Activated CD8-positive, alpha-beta memory T cell treated with anti-CD3 and anti-CD28 coated beads, Interleukin-2, amount 50 U/mL, for 24 hours (primary cell): ENCODE measurements at regions not wholly inside any gene's neighbourhood (a gene's known extent, or its start where the extent isn't known, plus 50 kb on each side); places are given as distances from the start of the nearest gene placed in this dataset.
A peak's percentile ranks its signal among the peaks of the same experiment; 100 is the strongest.

Experiments
- DNase-seq: peaks from one replicate; pipeline ENCODE4 v3.0.0-alpha.2; 2020; ENCODE audit errors: extremely low read depth

GRCh38 chr3:31050296-31050695 lies 155.8 kb upstream of the GADL1 start:
- no peak for DNase-seq

GRCh38 chr3:31051226-31051625 lies 156.8 kb upstream of the GADL1 start:
- DNase-seq, result no peak

GRCh38 chr3:31053299-31053698 lies 158.8 kb upstream of the GADL1 start:
- DNase-seq, result no peak

- DNase-seq, result no peak
Observed at GRCh38 chr3:31054032-31054431, 159.6 kb upstream of the GADL1 start.

- no peak for DNase-seq
Observed at GRCh38 chr3:31055757-31056156, 161.3 kb upstream of the GADL1 start.

- no peak for DNase-seq
Observed at GRCh38 chr3:31057891-31058290, 163.4 kb upstream of the GADL1 start.

- DNase-seq, result no peak
Observed at GRCh38 chr3:31064021-31064420, 169.6 kb upstream of the GADL1 start.

GRCh38 chr3:31065765-31066164 lies 171.3 kb upstream of the GADL1 start:
- DNase-seq, result no peak

GRCh38 chr3:31067004-31067403 lies 172.5 kb upstream of the GADL1 start:
- no peak for DNase-seq

GRCh38 chr3:31075471-31075870 lies 181.0 kb upstream of the GADL1 start:
- no peak for DNase-seq

- no peak for DNase-seq
Observed at GRCh38 chr3:31075876-31076275, 181.4 kb upstream of the GADL1 start.

- peak; percentile 2 for DNase-seq
Observed at GRCh38 chr3:31077021-31077601, 182.7 kb upstream of the GADL1 start.

GRCh38 chr3:31077826-31078225 lies 183.4 kb upstream of the GADL1 start:
- no peak for DNase-seq

- no peak for DNase-seq
Observed at GRCh38 chr3:31079689-31080088, 185.2 kb upstream of the GADL1 start.

GRCh38 chr3:31081018-31081662 lies 186.7 kb upstream of the GADL1 start:
- DNase-seq, result no peak

- no peak for DNase-seq
Observed at GRCh38 chr3:31086148-31086547, 191.7 kb upstream of the GADL1 start.

- no peak for DNase-seq
Observed at GRCh38 chr3:31086698-31087097, 192.2 kb upstream of the GADL1 start.

GRCh38 chr3:31091748-31092147 lies 197.3 kb upstream of the GADL1 start:
- no peak for DNase-seq

- no peak for DNase-seq
Observed at GRCh38 chr3:31092748-31093589, 198.5 kb upstream of the GADL1 start.

- DNase-seq, result no peak
Observed at GRCh38 chr3:31093606-31094005, 199.1 kb upstream of the GADL1 start.

- DNase-seq, result no peak
Observed at GRCh38 chr3:31094048-31094447, 199.6 kb upstream of the GADL1 start.

GRCh38 chr3:31095255-31095654 lies 200.8 kb upstream of the GADL1 start:
- DNase-seq, result no peak
